Prostate gland (tissue), 2 donors: ENCODE measurements at regions not wholly inside any gene's neighbourhood (a gene's known extent, or its start where the extent isn't known, plus 50 kb on each side); places are given as distances from the start of the nearest gene placed in this dataset.

Experiments used
- DNase-seq: peaks from one replicate; pipeline ENCODE4 v3.0.0-alpha.2; 2019; ENCODE audit warnings: low spot score
- H3K27ac ChIP-seq, 2 donors: fragments of 200-600 bp; sonication (generic); 2 replicates each; pipeline ENCODE4 v1.5.1; 2017 to 2019
- H3K27me3 ChIP-seq: fragments of 200-600 bp; sonication (generic); replicated peaks from 2 replicates; pipeline ENCODE4 v1.5.1; 2019; ENCODE audit not compliant: insufficient read depth
- H3K36me3 ChIP-seq, 2 donors: fragments of 200-600 bp; sonication (generic); 1 replicate in 1 of 2; 2 replicates in 1 of 2; pipeline versions ENCODE4 v1.5.1 to v1.8.1; 2017 to 2019
- H3K4me1 ChIP-seq: fragments of 200-600 bp; sonication (generic); replicated peaks from 2 replicates; pipeline ENCODE4 v1.5.1; 2019
- H3K4me3 ChIP-seq, 2 donors: fragments of 200-600 bp; sonication (generic); 2 replicates each; pipeline ENCODE4 v1.5.1; 2017 to 2019
- H3K9me3 ChIP-seq: fragments of 200-600 bp; sonication (generic); 2 replicates; pipeline ENCODE4 v1.5.1; 2017
- POLR2A ChIP-seq: fragments of 450-650 bp; IDR thresholded peaks from one replicate; pipeline ENCODE4 v1.6.1; 2016; ENCODE audit warnings: antibody characterized with exemption, mild to moderate bottlenecking
- POLR2AphosphoS5 ChIP-seq: sonication (generic); formaldehyde crosslinking; IDR thresholded peaks from one replicate; pipeline ENCODE4 v1.6.1; 2017; ENCODE audit warnings: antibody characterized with exemption
- WGBS: methylation state at CpG from one replicate; pipeline ENCODE4 v1.1.5; 2018; 5-methylcytosine and 5-hydroxymethylcytosine counted together
- intact Hi-C: fragments of 100-400 bp; cut with DNase I; formaldehyde crosslinking; loops from one replicate; pipeline ENCODE4 v1.14.2; 2022
- TF ChIP-seq, protein P1 (sequence below), 4 experiments: fragments of 200-600 bp in 2 of 4; fragments of 450-650 bp in 2 of 4; sonication (generic) in 2 of 4; IDR thresholded peaks; 1 replicate in 3 of 4; 2 replicates in 1 of 4; pipeline ENCODE4 v1.5.1; 2016 to 2019; ENCODE audit warnings: antibody characterized with exemption in 4 of 4, mild to moderate bottlenecking in 2 of 4, moderate library complexity in 2 of 4

- no peak for TF ChIP-seq POLR2A
- TF ChIP-seq, protein P1, sequence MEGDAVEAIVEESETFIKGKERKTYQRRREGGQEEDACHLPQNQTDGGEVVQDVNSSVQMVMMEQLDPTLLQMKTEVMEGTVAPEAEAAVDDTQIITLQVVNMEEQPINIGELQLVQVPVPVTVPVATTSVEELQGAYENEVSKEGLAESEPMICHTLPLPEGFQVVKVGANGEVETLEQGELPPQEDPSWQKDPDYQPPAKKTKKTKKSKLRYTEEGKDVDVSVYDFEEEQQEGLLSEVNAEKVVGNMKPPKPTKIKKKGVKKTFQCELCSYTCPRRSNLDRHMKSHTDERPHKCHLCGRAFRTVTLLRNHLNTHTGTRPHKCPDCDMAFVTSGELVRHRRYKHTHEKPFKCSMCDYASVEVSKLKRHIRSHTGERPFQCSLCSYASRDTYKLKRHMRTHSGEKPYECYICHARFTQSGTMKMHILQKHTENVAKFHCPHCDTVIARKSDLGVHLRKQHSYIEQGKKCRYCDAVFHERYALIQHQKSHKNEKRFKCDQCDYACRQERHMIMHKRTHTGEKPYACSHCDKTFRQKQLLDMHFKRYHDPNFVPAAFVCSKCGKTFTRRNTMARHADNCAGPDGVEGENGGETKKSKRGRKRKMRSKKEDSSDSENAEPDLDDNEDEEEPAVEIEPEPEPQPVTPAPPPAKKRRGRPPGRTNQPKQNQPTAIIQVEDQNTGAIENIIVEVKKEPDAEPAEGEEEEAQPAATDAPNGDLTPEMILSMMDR (IDR thresholded peaks at IDR 0.05), result no peak
- no peak for TF ChIP-seq POLR2AphosphoS5
- Histone ChIP-seq H3K27me3 (no peaks in the 10 kb centered on the region), H3K36me3 (no peaks in the 10 kb centered on the region), H3K4me1 (no peaks in the 10 kb centered on the region), H3K9me3 (no peaks in the 10 kb centered on the region), H3K4me3 (no peak overlapping the region), H3K27ac (no peak overlapping the region)
- intact Hi-C loops, result no loop called here
- no peak for DNase-seq
Observed at GRCh38 chr18:40708726-40709125, 1246.3 kb upstream of the PIK3C3 start.

DNA sequence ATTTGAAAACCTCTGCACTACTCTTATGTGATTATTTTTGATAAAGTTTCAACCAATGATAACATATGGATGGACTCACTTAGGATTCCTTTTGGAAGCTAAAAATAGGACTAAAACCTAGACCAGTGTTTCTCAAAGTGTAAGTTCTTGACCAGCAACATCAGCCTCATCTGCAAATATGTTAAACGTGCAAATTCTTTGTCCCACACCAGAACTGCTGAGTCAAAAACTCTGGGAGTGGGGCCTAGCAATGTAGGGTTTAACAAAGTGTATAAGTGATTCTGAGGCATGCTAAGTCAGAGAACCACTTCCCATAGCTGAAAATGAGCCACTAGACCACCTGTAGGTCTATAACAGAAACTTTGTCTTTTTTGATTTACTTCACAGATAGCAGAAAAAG lies 1247.2 kb upstream of the PIK3C3 start:
- Histone ChIP-seq H3K36me3 (no peaks in the 10 kb centered on the region), H3K27ac (no peak overlapping the region), H3K4me3 (no peak overlapping the region), H3K4me1 (no peaks in the 10 kb centered on the region), H3K27me3 (no peaks in the 10 kb centered on the region), H3K9me3 (no peaks in the 10 kb centered on the region)
- WGBS, result 80% methylated on average over 1 of the region's 1 CpG
- DNase-seq, result no peak
- intact Hi-C loops, result no loop called here
- no peak for TF ChIP-seq POLR2A
- no peak for TF ChIP-seq POLR2AphosphoS5
- TF ChIP-seq, protein P1 (IDR thresholded peaks at IDR 0.05), result no peak

GRCh38 chr18:40698129-40698528 lies 1256.9 kb upstream of the PIK3C3 start:
- Histone ChIP-seq H3K36me3 (no peaks in the 10 kb centered on the region), H3K27me3 (no peaks in the 10 kb centered on the region), H3K9me3 (no peaks in the 10 kb centered on the region), H3K27ac (no peak overlapping the region), H3K4me3 (no peak overlapping the region), H3K4me1 (no peaks in the 10 kb centered on the region)
- DNase-seq, result no peak
- intact Hi-C loops, result no loop called here
- TF ChIP-seq POLR2A (no peak), POLR2AphosphoS5 (no peak)
- TF ChIP-seq, protein P1 (IDR thresholded peaks at IDR 0.05), result no peak

GRCh38 chr18:40695526-40695925 lies 1259.5 kb upstream of the PIK3C3 start:
- WGBS, result 88% methylated on average over 1 of the region's 1 CpG
- H3K27me3 ChIP-seq, result no peaks in the 10 kb centered on the region
- no peak overlapping the region for H3K4me3 ChIP-seq
- DNase-seq, result no peak
- TF ChIP-seq, protein P1 (IDR thresholded peaks at IDR 0.05), result no peak
- TF ChIP-seq POLR2A (no peak), POLR2AphosphoS5 (no peak)
- H3K36me3 ChIP-seq, result no peaks in the 10 kb centered on the region
- no peaks in the 10 kb centered on the region for H3K4me1 ChIP-seq
- no peak overlapping the region for H3K27ac ChIP-seq
- no peaks in the 10 kb centered on the region for H3K9me3 ChIP-seq
- intact Hi-C loops, result no loop called here

GRCh38 chr18:40692871-40693270 lies 1262.2 kb upstream of the PIK3C3 start:
- 49% methylated on average over 3 of the region's 3 CpGs for WGBS

More at GRCh38 chr18:40692871-40693270, 1262.2 kb upstream of the PIK3C3 start:
- intact Hi-C loops, result no loop called here
- Histone ChIP-seq H3K27ac (no peak overlapping the region), H3K36me3 (no peaks in the 10 kb centered on the region), H3K27me3 (no peaks in the 10 kb centered on the region), H3K4me1 (no peaks in the 10 kb centered on the region), H3K4me3 (no peak overlapping the region), H3K9me3 (no peaks in the 10 kb centered on the region)
- TF ChIP-seq, protein P1 (IDR thresholded peaks at IDR 0.05), result no peak
- TF ChIP-seq POLR2A (no peak), POLR2AphosphoS5 (no peak)
- no peak for DNase-seq
